GM18511 (cell line): ENCODE measurements at regions not wholly inside any gene's neighbourhood (a gene's known extent, or its start where the extent isn't known, plus 50 kb on each side); places are given as distances from the start of the nearest gene placed in this dataset.

Experiments used
- ATAC-seq: cut with Tn5 transposase; IDR thresholded peaks from one replicate; pipeline ENCODE4 v1.9.1; 2021; ENCODE audit warnings: mild to moderate bottlenecking, moderate library complexity; ENCODE audit not compliant: unreplicated experiment

DNA sequence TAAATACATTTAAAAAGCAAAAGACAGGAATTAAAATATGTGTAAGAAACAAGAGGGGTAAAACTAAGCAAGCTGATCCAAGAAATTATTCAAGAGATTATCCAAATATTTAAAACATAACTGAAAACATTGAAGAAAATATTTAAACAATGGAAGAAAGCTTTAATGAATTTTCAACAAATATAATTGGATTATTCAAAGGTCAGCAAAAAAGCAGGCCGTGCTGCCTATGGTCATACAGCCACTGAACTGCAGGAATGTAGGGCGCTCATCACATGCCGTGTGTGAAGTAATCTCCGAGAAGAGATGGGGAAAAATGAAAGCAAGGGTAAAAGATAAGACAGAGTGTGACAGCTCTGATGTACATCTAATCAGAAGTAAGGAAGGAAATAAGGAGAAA is 1195.4 kb upstream of the EYS start:
- ATAC-seq: no peak

DNA sequence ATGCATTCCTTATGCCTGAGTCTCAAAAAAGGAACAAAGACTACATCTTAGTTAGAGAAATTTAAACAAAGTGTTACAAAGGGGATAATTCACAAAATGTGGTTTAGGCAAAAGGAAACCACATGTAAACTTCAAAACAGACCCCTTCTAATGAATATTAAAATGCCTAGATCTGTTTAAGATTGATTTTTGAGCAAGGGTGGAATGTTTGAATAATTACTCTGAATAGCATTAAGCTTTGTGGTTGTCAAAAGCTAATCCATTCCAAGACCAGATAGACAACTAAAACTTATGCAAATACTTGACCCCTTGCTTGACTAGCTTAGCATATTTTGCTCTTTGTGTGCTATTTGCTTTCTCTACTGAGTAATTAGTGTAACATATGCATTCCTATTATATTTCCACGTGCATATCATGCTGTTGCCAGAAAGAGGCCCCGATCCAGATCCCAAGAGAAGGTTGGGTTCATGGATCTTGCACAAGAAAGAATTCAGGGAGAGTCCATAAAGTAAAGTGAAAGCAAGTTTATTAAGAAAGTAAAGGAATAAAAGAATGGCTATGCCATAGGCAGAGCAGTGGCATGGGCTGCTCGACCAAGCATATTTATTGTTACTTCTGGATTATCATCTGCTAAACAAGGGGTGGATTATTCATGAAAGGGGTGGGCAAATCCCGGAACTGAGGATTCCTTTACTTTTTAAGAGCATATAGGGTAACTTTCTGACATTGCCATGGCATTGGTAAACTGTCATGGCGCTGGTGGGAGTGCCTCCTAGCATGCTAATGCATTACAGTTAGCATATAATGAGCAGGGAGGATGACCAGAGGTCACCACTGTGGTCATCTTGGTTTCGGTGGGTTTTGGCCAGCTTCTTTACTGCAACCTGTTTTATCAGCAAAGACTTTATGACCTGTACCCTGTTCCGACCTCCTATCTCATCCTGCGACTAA is 1193.4 kb upstream of the EYS start:
- ATAC-seq: no peak

DNA sequence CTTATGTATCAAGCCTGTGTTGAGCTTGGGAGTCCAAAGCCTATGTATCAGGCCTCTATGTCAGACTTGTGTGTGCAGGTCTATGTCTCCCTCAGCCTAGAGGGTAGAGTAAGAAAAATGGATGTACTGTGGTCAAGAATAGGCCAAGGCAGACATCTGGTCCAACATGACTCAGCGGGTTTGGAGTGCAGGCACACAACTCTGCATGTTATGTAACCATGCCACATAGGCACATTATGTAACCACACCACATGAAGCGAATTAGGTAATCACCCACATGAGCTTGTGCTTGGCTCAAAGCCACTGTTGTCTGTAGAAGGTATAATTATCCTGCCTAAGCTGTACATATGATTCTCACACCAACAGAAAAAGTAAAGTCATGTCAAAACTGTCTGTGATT is 1190.5 kb upstream of the EYS start:
- ATAC-seq: no peak

DNA sequence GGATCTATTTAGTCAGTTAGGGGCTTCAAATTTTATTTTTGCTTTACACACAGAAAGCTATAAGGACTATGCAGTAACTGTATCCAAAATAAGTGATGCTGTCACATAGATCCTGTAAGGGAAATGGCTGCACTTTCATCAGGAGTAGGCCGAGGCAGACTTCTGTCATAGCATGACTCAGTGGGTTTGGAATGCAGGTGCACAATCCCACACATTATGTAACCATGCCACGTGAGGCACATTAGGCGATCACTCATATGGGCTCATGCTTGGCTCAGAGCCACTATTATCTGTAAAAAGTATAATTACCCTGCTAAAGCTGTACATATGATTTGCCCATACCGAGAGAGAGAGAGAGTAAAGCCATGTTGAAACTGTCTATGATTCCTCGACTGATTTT is 1189.4 kb upstream of the EYS start:
- ATAC-seq: no peak

DNA sequence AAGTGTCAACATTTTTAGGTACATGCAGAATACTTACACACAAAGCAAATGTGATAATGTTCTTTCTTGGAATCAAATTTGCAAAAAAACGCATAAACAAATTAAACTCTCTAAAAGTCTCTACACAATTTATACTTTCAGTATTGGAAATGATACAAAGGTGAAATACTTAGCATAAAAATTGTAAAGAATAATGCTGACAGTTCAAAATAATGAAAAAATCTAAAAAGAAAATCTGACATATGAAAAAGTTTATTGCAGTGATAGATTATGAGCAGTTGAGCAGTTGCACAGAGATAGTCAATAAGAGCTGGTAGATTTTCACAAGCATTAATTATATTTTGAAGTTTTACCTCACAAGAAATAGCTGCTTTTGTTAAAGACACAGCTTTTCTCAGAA is 1176.4 kb upstream of the EYS start:
- ATAC-seq: no peak

DNA sequence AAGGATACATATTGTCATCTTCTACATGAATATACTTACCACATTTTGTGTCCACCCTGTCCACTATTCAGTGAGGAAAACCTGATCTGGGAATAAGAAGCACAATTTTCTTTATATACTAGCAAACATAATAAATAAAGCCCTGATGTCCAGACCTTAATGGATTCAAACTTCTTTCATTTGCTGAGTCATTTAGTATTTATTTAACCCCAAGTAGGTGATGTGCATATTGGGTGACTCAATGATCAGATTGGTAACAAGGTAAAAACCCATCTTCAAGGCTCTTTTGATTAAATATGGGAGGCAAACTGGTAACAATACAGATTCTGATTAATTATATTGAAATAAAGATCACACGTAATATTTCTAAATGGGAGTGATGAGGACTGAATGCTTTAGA is 1159.8 kb upstream of the EYS start:
- no peak for ATAC-seq

DNA sequence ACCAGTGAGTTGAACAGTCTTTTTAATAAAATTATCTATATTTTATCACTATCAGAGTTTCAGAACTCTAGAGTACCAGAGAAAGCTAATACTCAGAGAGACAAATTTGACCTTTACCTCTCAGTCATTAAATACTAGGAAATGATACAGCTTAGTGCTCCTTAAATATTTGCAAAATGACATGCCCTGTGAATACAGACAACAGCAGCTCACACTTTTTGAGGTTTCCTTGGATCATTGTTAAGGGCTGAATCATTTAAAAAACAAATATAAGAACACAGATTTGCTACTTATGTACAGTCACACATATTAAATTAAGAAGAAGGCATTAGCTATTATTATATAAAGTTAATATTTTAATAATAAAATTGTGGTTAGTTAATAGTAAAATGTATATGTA is 1158.7 kb upstream of the EYS start:
- no peak for ATAC-seq

DNA sequence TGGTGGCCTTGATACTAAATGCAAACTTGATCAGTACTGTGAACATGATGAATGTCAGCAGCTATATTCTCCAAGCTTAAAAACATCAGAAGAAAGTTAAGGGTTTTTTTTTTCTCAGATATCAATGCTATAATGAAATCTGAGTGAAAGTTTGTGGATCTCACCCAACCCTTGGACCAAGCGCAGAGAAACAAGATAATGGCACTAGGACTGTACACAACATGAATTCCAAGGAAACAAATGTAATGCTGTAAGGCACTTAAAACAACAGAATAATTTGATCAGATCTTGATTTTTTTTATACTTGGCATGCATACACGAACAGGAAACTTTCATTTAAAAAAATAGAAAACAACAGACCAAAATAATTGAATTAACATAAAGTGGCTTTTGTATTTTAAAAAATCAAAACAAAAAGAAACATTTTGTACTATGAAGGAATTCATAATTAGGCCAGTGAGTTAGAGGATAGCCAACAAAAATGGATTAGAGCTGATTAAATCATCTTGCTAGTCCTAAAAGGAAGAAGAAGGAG is 1154.0 kb upstream of the EYS start:
- no peak for ATAC-seq

DNA sequence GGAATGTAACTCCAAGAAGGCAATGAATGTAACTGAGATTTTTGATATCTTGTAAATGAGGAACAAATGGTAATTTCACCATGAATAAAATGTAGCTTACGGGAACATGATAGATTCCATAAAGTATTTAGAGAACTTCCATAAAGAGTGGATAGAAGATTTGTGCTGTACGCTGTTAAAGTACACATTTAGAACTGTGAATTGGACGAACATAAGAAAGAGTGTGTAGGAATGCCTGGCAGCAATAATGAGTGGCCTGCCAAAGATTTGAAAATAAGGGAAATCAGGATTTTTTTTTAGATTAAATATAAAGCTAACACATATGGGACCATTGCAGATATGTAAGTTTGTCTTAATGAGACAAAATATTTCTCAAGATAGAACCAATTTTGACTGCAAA is 1153.3 kb upstream of the EYS start:
- ATAC-seq: no peak

DNA sequence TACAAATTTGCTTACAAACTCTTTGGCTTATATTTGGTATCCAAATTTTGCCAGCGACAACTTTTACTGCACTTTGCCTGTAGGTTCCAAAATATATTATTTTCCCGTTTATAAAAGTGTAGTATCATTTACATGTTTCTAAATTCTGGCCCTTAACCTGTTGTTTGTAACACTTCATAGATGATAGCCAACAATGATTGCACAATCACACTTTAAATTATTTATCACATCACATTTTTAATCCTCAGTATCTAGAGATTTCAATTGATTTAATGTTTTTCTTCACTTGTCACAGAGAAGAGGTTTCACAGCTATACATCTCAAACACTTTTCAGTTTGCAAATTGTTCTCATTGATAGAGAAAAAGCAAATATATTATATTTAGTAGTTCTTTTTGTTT is 1151.2 kb upstream of the EYS start:
- ATAC-seq: no peak

DNA sequence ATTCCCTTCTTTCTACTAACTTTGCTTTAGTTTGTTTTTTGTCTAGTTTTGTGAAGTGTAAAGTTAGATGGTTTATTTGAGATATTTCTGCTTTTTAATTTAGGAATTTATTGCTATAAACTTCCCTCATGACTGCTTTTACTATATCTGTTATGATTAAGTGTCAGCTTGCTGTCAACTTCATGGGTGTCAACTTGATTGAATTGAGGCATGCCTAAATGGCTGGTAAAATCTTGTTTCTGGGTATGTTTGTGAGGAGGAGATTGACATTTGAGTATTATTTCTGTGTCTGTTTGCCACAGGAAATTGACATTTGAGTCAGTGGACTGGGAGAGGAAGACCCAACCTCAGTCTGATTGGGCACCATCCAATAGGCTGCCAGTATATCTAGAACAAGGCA is 1147.0 kb upstream of the EYS start:
- ATAC-seq: no peak

DNA sequence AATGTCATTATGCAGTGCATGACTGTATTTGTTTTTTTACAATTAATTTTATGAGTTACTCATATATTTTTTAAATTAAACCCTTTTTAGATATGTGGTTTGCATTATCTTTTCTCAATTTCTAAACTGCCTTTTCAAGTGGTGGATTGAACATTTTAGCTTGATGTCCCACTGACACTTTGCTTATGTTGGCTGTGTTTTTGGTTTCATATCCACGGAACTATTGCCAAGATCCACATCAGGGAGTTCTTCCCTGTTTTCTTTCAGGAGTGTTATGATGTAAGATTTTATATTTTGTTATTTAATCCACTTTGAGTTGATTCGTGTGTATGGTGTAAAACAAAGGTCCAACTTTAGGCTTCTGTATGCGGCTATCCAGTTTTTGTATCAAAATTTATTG is 1144.9 kb upstream of the EYS start:
- ATAC-seq: no peak

DNA sequence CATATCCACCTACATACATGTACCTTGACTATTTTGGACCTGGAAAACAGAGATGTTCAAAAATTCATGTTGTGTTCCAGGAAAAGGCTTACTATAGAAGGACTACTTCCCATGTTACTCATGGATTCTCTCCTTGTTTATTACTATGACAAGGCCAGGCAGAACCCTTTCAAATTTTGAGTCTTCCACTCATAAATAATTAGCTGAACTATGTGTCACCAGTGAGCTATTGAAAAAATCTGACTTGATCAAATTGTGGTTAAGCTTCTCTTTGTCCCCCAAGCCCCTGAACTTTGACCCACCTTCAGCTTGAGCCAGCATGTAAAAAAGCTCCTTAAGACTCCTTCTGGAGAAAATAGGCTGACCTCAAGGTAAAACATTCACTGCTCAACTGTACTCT is 1142.8 kb upstream of the EYS start:
- ATAC-seq: no peak

DNA sequence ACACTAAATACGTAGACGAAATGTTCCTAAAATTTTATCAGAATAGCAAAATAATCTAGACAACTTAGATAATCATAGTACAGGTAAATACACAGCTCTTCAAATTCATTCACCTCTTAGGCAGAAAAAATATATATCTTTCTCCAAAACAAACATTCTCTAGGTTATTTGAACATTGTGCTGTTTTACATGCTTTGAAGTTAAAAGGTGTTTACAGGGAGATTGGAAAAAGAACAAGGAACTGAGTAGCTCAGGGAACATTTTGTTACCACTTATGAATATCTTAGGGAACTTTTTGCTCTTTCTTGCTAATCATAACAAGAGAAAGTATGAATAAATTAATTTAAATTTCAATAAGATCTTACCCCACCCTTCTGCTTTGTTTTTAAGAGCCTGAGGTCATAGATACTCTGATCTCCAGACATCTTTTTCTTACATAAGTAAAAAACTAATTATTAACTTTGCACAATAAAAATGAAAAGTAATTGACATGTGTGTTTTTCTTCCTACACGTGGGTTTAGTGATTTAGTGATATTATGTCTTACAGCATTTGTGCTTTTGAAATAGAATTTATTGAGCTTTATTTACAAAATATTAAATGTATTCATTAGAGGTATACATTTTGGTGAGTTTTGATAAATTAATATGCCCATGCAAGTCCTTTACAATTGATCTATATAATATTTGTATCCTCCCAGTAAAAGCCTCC is 1141.4 kb upstream of the EYS start:
- ATAC-seq: no peak

DNA sequence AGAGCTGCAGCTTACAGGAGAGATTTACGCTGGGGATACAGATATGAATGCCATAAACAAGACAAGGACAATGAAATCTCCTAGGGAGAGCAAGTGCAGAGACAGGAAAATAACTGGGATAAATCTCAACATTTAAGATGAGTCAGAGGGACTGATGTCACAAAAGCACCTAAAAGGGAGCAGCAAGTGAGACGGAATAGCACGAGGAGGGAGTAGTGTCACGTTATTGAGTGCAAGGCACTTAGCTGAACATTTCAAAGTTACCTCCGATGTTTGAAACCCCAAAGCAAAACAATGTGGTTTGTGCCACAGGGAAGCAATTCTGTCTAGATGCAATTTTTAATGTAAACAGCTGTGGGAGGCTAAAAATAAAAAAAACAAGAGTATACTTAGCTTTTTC is 1131.7 kb upstream of the EYS start:
- ATAC-seq: no peak

DNA sequence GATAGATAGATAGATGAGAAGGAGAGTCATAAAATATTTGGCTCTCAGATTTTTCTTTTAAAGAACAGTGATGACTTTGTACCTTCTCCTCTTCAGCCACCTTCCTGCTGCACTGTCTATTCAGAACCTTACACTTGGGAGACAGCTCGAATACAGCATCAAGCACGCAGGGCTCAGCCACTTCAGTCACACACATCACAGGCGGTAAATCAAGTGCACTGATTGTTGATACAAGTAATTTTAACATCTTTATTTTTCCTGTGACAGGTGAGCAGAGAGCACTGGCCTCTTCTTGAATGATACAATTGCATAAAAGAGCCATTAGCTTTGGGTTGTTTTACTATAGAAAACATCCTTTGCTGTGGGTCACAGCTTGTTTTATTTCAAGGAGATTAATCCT is 1118.5 kb upstream of the EYS start:
- no peak for ATAC-seq

DNA sequence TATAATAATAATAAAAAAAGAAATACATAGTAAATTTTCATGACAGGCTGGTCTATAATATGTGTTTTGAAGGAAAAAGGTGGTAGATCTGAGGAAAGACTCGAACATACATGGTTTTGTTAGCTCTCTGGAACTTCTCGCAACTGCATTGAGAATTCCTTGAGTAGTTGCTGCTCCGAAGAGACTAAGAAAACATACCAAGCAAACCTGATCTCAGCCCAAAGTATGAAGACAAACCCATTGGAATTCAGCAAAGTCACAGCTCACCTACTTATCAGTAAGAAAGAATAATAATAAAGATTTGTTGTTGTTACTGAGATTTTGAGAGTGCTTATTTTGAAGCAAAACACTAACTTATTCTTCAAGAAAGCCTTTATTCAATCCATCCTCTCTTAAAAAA is 1107.1 kb upstream of the EYS start:
- no peak for ATAC-seq

DNA sequence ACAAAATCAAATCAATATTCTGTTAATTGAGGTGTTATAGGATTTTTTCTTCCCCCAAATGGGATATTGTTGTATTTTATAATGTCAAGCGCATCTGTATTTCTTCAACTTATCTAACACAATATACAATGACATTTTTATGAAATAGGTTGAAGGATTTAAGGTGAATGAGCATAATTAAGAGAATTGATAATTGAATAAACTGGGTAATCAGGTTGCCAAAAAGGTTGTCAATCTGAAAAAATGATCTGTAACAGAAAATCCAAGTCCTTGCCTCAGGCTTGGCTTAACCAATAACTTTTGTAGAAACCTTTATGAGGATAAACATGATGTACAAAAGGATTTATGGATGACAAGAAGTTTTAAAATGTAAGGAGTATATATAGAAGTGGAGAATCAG is 1101.7 kb upstream of the EYS start:
- ATAC-seq: no peak

DNA sequence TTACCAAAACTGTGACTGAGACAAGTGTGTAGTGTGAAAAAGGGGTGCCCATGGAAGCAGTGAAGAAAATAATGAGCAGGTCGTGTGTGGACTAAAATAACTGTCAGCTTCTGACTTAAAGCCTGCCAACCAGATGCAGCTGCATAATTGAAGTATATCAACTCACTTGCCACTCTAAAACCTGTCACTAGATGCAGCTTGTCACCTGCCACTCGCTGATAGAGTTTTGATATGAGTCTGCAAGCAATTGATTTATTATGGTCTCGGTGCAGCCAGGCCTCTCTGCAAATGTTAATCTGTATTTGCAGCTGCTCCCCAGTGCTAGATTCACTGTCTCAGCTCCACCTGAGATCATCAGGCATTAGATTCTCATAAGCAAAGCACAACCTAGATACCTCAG is 1090.0 kb upstream of the EYS start:
- no peak for ATAC-seq

DNA sequence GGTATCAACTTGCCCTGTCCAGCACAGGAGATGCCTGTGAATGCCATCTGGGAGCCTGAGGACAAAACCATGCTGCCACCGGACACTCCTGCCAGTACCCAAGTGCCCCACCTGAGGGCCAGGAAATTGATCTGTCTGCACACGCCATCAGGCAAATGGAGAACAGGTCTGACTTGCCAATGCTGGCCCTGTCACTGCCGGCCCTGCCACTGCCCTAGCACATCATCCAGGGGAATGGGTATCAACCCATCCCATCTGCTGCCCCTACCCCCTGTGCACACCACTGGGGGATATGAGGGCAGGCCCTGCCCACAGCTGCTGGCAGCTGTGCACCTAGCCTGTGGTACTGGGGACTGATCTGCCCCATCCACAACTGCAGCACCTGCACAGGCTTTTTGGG is 1081.6 kb upstream of the EYS start:
- no peak for ATAC-seq

DNA sequence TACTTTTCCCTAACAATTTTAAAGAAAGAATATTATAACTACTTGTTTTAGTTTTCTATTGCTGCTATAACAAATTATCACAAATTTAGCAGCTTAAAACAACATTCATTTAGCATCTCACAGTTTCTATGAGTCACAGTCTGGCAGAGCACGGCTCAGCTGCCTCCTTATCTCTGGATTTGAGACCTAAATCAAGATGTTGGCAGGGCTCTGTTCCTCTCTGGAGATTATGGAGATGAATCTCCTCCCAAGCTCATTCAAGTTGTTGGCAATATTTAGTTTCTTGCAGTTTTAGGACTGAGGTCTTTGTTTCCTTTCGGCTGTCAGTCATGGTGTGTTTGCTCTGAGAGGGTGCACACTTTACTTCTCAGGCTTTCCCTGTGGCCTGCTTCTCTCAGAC is 1065.8 kb upstream of the EYS start:
- ATAC-seq: no peak

DNA sequence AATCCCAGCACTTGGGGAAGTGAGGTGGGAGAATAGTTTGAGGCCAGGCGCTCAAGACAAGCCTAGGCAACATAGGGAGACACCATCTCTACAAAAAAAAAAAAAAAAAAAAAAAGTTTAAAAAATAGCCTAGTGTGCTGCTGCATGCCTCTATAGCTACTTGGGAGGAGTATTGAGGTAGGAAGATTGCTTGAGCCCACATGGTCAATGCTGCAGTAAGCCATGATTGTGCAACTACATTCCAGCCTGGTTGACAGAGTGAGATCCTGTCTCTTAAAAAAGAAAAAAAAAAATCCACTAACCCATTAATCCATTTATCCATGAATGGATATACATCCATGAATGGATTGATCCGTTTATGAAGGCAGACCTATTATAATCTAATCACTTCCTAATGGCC is 1064.6 kb upstream of the EYS start:
- ATAC-seq: no peak
